CD4-positive, alpha-beta T cell (primary cell): ENCODE measurements at regions not wholly inside any gene's neighbourhood (a gene's known extent, or its start where the extent isn't known, plus 50 kb on each side); places are given as distances from the start of the nearest gene placed in this dataset.

Experiments used
- ATAC-seq: fragments of 200-7000 bp; cut with Tn5 transposase; one replicate; pipeline ENCODE4 v1.10.0; 2022; ENCODE audit warnings: mild to moderate bottlenecking; ENCODE audit not compliant: poor library complexity
- CTCF ChIA-PET: fragments of 350-600 bp; sonication (Branson Sonifier 250); formaldehyde crosslinking; loops from one replicate; lab custom pipeline; 2021; ENCODE audit warnings: antibody characterized with exemption, inconsistent platforms; lab: Charles Lee
- POLR2A ChIA-PET: fragments of 350-600 bp; sonication (Branson Sonifier 250); formaldehyde crosslinking; loops from one replicate; lab custom pipeline; 2021; ENCODE audit warnings: antibody characterized with exemption, inconsistent platforms; lab: Charles Lee
- DNase-seq, 14 experiments: peaks; one replicate each; pipeline ENCODE4 v3.0.0-alpha.2; 2013 to 2020; ENCODE audit warnings: mixed read lengths in 2 of 14
- H3K27ac ChIP-seq, 2 donors: one replicate each; pipeline versions ENCODE4 v1.5.1 to v1.7.0; 2013; ENCODE audit warnings: low read length in 2 of 2, low read depth in 1 of 2, mild to moderate bottlenecking in 1 of 2
- H3K27me3 ChIP-seq, 2 experiments: 1 replicate in 1 of 2; 2 replicates in 1 of 2; pipeline versions ENCODE4 v1.6.1 to v1.7.0; 2013; ENCODE audit warnings: low read length in 2 of 2, control low read depth in 1 of 2, mild to moderate bottlenecking in 1 of 2, moderate library complexity in 1 of 2; ENCODE audit not compliant: insufficient read depth in 2 of 2, control insufficient read depth in 1 of 2
- H3K36me3 ChIP-seq: one replicate; pipeline ENCODE4 v1.6.1; 2013; ENCODE audit warnings: low read length, control low read depth; ENCODE audit not compliant: insufficient read depth
- H3K4me1 ChIP-seq: one replicate; pipeline ENCODE4 v1.6.1; 2013; ENCODE audit warnings: low read length, control low read depth; ENCODE audit not compliant: insufficient read depth
- H3K4me3 ChIP-seq: one replicate; pipeline ENCODE4 v1.5.1; 2013; ENCODE audit warnings: mild to moderate bottlenecking, low read length, moderate library complexity
- H3K9me3 ChIP-seq, 2 experiments: 1 replicate in 1 of 2; 2 replicates in 1 of 2; pipeline versions ENCODE4 v1.6.1 to v1.7.0; 2013; ENCODE audit warnings: low read length in 2 of 2, mild to moderate bottlenecking in 2 of 2, control low read depth in 1 of 2, moderate library complexity in 1 of 2; ENCODE audit not compliant: control insufficient read depth in 1 of 2, insufficient read depth in 1 of 2
- H3K27ac Mint-ChIP-seq: one replicate; pipeline ENCODE4 v1.8.0; 2020; ENCODE audit warnings: mixed read lengths
- H3K27me3 Mint-ChIP-seq: one replicate; pipeline ENCODE4 v1.8.0; 2021; ENCODE audit warnings: mixed read lengths
- H3K36me3 Mint-ChIP-seq: one replicate; pipeline ENCODE4 v1.8.0; 2021; ENCODE audit warnings: low read depth, mixed read lengths
- H3K4me1 Mint-ChIP-seq: one replicate; pipeline ENCODE4 v1.8.0; 2021; ENCODE audit warnings: low read depth, mixed read lengths
- H3K4me3 Mint-ChIP-seq: one replicate; pipeline ENCODE4 v1.8.0; 2020; ENCODE audit warnings: mild to moderate bottlenecking, mixed read lengths
- H3K9me3 Mint-ChIP-seq: one replicate; pipeline ENCODE4 v1.8.0; 2020; ENCODE audit warnings: mixed read lengths
- intact Hi-C, 2 experiments: fragments of 100-400 bp; cut with DNase I in 1 of 2; cut with micrococcal nuclease in 1 of 2; formaldehyde crosslinking; loops; one replicate each; pipeline versions ENCODE4 v1.15.1 to v1.9.0; 2023 to 2025; cut with DNase I, micrococcal nuclease
- TF ChIP-seq, protein P1 (sequence below): fragments of 200-600 bp; IDR thresholded peaks from one replicate; pipeline ENCODE4 v1.8.0; 2022; ENCODE audit warnings: antibody characterized with exemption, mild to moderate bottlenecking

DNA sequence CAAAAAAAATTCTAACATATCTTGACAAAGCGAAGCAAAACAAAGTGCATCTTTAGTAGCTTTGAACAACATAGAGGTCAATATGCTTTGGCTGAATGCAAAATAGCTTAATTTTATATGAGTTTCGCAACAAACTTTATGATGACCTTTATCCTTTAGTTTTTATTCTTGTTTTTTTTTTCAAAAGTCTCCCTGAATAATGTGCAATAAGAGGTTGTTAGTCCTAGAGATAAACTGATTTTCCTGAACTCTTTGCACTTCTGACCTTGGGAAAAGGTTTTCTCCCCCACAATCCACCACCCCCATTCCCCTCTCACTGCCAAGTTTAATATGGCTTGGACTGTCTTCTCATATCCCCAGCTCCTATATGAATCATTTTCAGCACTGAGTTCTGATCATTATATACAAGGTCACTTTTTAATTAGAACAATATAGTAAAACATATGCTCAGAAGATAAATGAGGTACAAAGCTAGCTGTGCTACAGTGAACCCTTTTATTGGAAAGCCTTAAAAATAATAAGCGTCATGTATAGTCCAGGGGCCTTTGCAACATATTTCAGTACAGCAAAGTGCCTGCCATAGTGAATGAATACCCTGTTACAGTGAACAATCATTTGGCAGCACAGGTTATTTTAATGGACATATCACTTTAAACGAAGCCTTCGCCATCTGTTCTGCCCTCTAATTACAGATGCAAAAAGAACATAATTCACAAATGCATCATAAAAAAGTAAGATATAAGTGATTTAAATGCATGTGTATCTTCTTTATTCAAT lies 496.3 kb upstream of the NR2F2 start:
- no peak for ATAC-seq
- Histone ChIP-seq H3K27me3 (no peaks in the 10 kb centered on the region), H3K9me3 (no peaks in the 10 kb centered on the region), H3K4me1 (no peaks in the 10 kb centered on the region), H3K27ac (no peak overlapping the region), H3K36me3 (no peaks in the 10 kb centered on the region), H3K4me3 (no peak overlapping the region)
- Mint-ChIP-seq H3K4me1 (peaks cover 6% of the 10 kb centered on the region), H3K27ac (no peak overlapping the region), H3K9me3 (no peaks in the 10 kb centered on the region), H3K27me3 (no peaks in the 10 kb centered on the region), H3K4me3 (no peak overlapping the region), H3K36me3 (no peaks in the 10 kb centered on the region)
- no peak for DNase-seq
- ChIA-PET POLR2A (no interaction called here), CTCF (interaction anchor here (0.6 kb wide), 1 partner anchor 326 kb away, joined by 4 read pairs; no protein-coding TSS in a partner anchor)
- intact Hi-C loops, result loop anchor here in 1 of 2 experiments (10.0 kb wide), 1 partner anchor 471 kb away; no protein-coding TSS in a partner anchor
- TF ChIP-seq, protein P1, sequence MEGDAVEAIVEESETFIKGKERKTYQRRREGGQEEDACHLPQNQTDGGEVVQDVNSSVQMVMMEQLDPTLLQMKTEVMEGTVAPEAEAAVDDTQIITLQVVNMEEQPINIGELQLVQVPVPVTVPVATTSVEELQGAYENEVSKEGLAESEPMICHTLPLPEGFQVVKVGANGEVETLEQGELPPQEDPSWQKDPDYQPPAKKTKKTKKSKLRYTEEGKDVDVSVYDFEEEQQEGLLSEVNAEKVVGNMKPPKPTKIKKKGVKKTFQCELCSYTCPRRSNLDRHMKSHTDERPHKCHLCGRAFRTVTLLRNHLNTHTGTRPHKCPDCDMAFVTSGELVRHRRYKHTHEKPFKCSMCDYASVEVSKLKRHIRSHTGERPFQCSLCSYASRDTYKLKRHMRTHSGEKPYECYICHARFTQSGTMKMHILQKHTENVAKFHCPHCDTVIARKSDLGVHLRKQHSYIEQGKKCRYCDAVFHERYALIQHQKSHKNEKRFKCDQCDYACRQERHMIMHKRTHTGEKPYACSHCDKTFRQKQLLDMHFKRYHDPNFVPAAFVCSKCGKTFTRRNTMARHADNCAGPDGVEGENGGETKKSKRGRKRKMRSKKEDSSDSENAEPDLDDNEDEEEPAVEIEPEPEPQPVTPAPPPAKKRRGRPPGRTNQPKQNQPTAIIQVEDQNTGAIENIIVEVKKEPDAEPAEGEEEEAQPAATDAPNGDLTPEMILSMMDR, result no peak

DNA sequence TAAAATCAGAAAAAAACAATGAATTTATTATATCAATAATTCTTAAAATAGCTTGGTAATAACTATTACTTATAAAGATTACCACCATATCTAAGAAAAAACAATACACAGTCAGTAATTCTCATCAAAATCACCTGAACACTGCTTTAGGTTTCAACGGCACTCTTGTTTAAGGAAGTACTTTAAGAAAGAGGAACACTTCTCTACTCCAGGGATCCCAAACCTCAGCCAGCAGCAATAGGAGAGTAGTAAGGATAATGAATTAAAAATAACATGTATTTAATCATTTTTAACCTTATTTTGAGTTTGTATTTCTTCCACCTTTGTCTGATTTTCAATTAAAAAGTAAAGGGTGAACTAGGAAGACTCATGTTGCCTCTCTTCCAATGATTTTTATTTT lies 494.0 kb upstream of the NR2F2 start:
- Histone ChIP-seq H3K36me3 (no peaks in the 10 kb centered on the region), H3K27ac (no peak overlapping the region), H3K27me3 (no peaks in the 10 kb centered on the region), H3K4me1 (peaks cover 15% of the 10 kb centered on the region), H3K4me3 (no peak overlapping the region), H3K9me3 (no peaks in the 10 kb centered on the region)
- intact Hi-C loops, result loop anchor here in 1 of 2 experiments (10.0 kb wide), 1 partner anchor 468 kb away; no protein-coding TSS in a partner anchor
- H3K36me3 Mint-ChIP-seq, result no peaks in the 10 kb centered on the region
- H3K4me3 Mint-ChIP-seq, result no peak overlapping the region
- TF ChIP-seq, protein P1, result no peak
- ChIA-PET POLR2A (no interaction called here), CTCF (no interaction called here)
- H3K27me3 Mint-ChIP-seq, result no peaks in the 10 kb centered on the region
- no peak for ATAC-seq
- no peak for DNase-seq
- no peaks in the 10 kb centered on the region for H3K9me3 Mint-ChIP-seq
- H3K4me1 Mint-ChIP-seq, result peaks cover 22% of the 10 kb centered on the region
- H3K27ac Mint-ChIP-seq, result no peak overlapping the region

DNA sequence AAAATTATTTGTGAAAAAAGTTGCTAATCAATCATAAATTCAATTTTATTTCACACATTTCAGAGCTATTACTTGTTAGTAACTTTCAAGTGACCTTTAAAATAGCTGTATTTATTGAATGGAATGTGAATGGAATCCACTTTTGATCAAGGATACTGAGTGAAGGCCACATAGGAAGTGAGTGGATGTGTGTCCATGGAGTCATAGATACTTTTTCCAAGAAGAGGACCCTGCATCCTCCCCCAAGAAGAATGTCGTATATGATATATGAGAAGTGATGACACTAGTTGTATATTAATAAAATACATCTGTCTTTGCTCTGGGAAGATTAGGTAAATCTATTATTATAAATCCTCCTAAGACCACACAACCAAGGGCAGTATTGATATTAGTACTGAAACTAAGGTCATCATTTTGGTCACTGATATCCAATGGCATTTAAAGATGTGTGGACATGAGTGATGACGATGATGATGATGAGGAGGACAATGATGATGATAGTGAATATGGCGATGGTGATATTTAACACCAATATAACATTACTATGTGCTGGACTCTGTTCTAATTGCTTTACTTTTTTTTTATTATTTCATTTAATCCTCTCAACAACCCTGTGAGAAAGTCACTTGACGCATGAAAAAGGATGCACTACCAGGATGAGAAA lies 493.0 kb upstream of the NR2F2 start:
- TF ChIP-seq, protein P1, result no peak
- Mint-ChIP-seq H3K9me3 (no peaks in the 10 kb centered on the region), H3K36me3 (no peaks in the 10 kb centered on the region), H3K4me1 (peaks cover 22% of the 10 kb centered on the region), H3K27me3 (no peaks in the 10 kb centered on the region), H3K27ac (no peak overlapping the region), H3K4me3 (no peak overlapping the region)
- no peak for DNase-seq
- CTCF ChIA-PET, result no interaction called here
- no peaks in the 10 kb centered on the region for H3K36me3 ChIP-seq
- H3K9me3 ChIP-seq, result no peaks in the 10 kb centered on the region
- no peak overlapping the region for H3K27ac ChIP-seq
- POLR2A ChIA-PET, result interaction anchor here (0.7 kb wide), 1 partner anchor 12 kb away, joined by 3 read pairs; no protein-coding TSS in a partner anchor
- ATAC-seq, result no peak
- intact Hi-C loops, result loop anchor here in 1 of 2 experiments (10.0 kb wide), 1 partner anchor 467 kb away; no protein-coding TSS in a partner anchor
- no peak overlapping the region for H3K4me3 ChIP-seq
- H3K4me1 ChIP-seq, result peaks cover 15% of the 10 kb centered on the region
- no peaks in the 10 kb centered on the region for H3K27me3 ChIP-seq
